H1 (cell line): ENCODE measurements at regions not wholly inside any gene's neighbourhood (a gene's known extent, or its start where the extent isn't known, plus 50 kb on each side); places are given as distances from the start of the nearest gene placed in this dataset.

Experiments
- BCL11A ChIP-seq, 2 experiments: IDR thresholded peaks; one replicate each; pipeline ENCODE4 v1.6.1; 2011; ENCODE audit warnings: low read depth in 2 of 2, low read length in 2 of 2, mild to moderate bottlenecking in 2 of 2
- CREB1 ChIP-seq: IDR thresholded peaks from 2 replicates; pipeline ENCODE4 v1.6.1; 2012; ENCODE audit warnings: inconsistent platforms
- CTCF ChIP-seq, 3 experiments: IDR thresholded peaks; 1 replicate in 2 of 3; 2 replicates in 1 of 3; pipeline versions ENCODE4 v1.5.1 to v1.6.1; 2011; ENCODE audit warnings: low read length in 3 of 3, mild to moderate bottlenecking in 3 of 3, inconsistent platforms in 2 of 3, low read depth in 1 of 3, moderate library complexity in 1 of 3; ENCODE audit not compliant: insufficient read depth in 1 of 3; ENCODE audit errors: control extremely low read depth in 1 of 3
- EP300 ChIP-seq, 2 experiments: IDR thresholded peaks; 1 replicate in 1 of 2; 2 replicates in 1 of 2; pipeline ENCODE4 v1.6.1; 2011 to 2012; ENCODE audit warnings: low read depth in 2 of 2, low read length in 2 of 2, mild to moderate bottlenecking in 2 of 2, borderline replicate concordance in 1 of 2, inconsistent platforms in 1 of 2, moderate library complexity in 1 of 2
- JUN ChIP-seq: IDR thresholded peaks from 2 replicates; pipeline ENCODE4 v1.6.1; 2011; ENCODE audit warnings: low read depth, mild to moderate bottlenecking, improper control_type of control experiment, low read length
- POLR2A ChIP-seq, 2 experiments: IDR thresholded peaks; 1 replicate in 1 of 2; 2 replicates in 1 of 2; pipeline ENCODE4 v1.6.1; 2011; ENCODE audit warnings: low read depth in 2 of 2, low read length in 2 of 2, mild to moderate bottlenecking in 2 of 2; ENCODE audit errors: control extremely low read depth in 1 of 2
- POLR2AphosphoS5 ChIP-seq: IDR thresholded peaks from 2 replicates; pipeline ENCODE4 v1.6.1; 2011; ENCODE audit warnings: low read depth, low read length
- SP1 ChIP-seq: IDR thresholded peaks from 2 replicates; pipeline ENCODE4 v1.6.1; 2011; ENCODE audit warnings: low read depth, low read length
- TAF1 ChIP-seq: IDR thresholded peaks from 2 replicates; pipeline ENCODE4 v1.6.1; 2011; ENCODE audit warnings: mild to moderate bottlenecking, low read depth, low read length

- TF ChIP-seq EP300 (IDR thresholded peaks at IDR 0.05; ENCODE audit: borderline replicate concordance in 1 of 2, low read depth in 2 of 2, low read length in 2 of 2) (no peak), POLR2A (IDR thresholded peaks at IDR 0.05; ENCODE audit: control extremely low read depth in 1 of 2, low read depth in 2 of 2, low read length in 2 of 2) (no peak), CREB1 (no peak), BCL11A (IDR thresholded peaks at IDR 0.05; ENCODE audit: low read depth in 2 of 2, low read length in 2 of 2) (no peak), TAF1 (no peak), CTCF (IDR thresholded peaks at IDR 0.05; ENCODE audit: control extremely low read depth in 1 of 3, insufficient read depth in 1 of 3, low read depth in 1 of 3, low read length in 3 of 3) (no peak), SP1 (no peak), POLR2AphosphoS5 (no peak), JUN (no peak)
These were observed 802.8 kb downstream of the NR2F1-AS1 start for GRCh38 chr5:92778261-92778660.
